GM12864 (cell line): ENCODE measurements at regions not wholly inside any gene's neighbourhood (a gene's known extent, or its start where the extent isn't known, plus 50 kb on each side); places are given as distances from the start of the nearest gene placed in this dataset.

Source experiments
- DNase-seq: peaks from one replicate; pipeline ENCODE4 v3.0.0-alpha.2; 2011; ENCODE audit warnings: low read depth
- H3K4me3 ChIP-seq: 2 replicates; pipeline ENCODE4 v1.5.1; 2011; ENCODE audit warnings: mild to moderate bottlenecking, low read depth, low read length, control low read depth
- CTCF ChIP-seq: IDR thresholded peaks from 2 replicates; pipeline ENCODE4 v1.5.1; 2011; ENCODE audit warnings: low read depth, mild to moderate bottlenecking, moderate library complexity, low read length, control low read depth, inconsistent platforms; ENCODE audit errors: missing control alignments

GRCh38 chr18:77657651-77658298 is 408.1 kb downstream of the GALR1 start:
- H3K4me3 ChIP-seq, result no peak overlapping the region
- TF ChIP-seq CTCF, result no peak

GRCh38 chr18:77658299-77658662 is 408.6 kb downstream of the GALR1 start:
- DNase-seq, result no peak
- H3K4me3 ChIP-seq, result no peak overlapping the region
- no peak for TF ChIP-seq CTCF

More at GRCh38 chr18:77657651-77658298, 408.1 kb downstream of the GALR1 start:
- no peak for DNase-seq

GRCh38 chr18:77658751-77659448 is 409.3 kb downstream of the GALR1 start:
- no peak overlapping the region for H3K4me3 ChIP-seq
- no peak for DNase-seq
- no peak for TF ChIP-seq CTCF

- DNase-seq, result no peak
- no peak for TF ChIP-seq CTCF
- no peak overlapping the region for H3K4me3 ChIP-seq
These were observed 417.0 kb downstream of the GALR1 start for GRCh38 chr18:77666613-77667012.

- no peak overlapping the region for H3K4me3 ChIP-seq
- no peak for TF ChIP-seq CTCF
- DNase-seq, result no peak
These were observed 418.6 kb downstream of the GALR1 start for GRCh38 chr18:77668219-77668618.

GRCh38 chr18:77669331-77669730 is 419.7 kb downstream of the GALR1 start:
- no peak overlapping the region for H3K4me3 ChIP-seq
- TF ChIP-seq CTCF, result no peak

More at GRCh38 chr18:77669331-77669730, 419.7 kb downstream of the GALR1 start:
- no peak for DNase-seq
